Loucy (cell line): ENCODE measurements at regions not wholly inside any gene's neighbourhood (a gene's known extent, or its start where the extent isn't known, plus 50 kb on each side); places are given as distances from the start of the nearest gene placed in this dataset.

Experiments used
- EZH2phosphoT487 ChIP-seq: fragments of 200-600 bp; IDR thresholded peaks from 2 replicates; pipeline ENCODE4 v1.6.1; 2018; ENCODE audit warnings: antibody characterized with exemption, mild to moderate bottlenecking, moderate library complexity, borderline replicate concordance
- TF ChIP-seq, protein P1 (sequence below): fragments of 200-600 bp; sonication (generic); conservative IDR thresholded peaks from 2 replicates; pipeline ENCODE4 v1.5.1; 2014; ENCODE audit warnings: mild to moderate bottlenecking, antibody characterized with exemption, low read length

DNA sequence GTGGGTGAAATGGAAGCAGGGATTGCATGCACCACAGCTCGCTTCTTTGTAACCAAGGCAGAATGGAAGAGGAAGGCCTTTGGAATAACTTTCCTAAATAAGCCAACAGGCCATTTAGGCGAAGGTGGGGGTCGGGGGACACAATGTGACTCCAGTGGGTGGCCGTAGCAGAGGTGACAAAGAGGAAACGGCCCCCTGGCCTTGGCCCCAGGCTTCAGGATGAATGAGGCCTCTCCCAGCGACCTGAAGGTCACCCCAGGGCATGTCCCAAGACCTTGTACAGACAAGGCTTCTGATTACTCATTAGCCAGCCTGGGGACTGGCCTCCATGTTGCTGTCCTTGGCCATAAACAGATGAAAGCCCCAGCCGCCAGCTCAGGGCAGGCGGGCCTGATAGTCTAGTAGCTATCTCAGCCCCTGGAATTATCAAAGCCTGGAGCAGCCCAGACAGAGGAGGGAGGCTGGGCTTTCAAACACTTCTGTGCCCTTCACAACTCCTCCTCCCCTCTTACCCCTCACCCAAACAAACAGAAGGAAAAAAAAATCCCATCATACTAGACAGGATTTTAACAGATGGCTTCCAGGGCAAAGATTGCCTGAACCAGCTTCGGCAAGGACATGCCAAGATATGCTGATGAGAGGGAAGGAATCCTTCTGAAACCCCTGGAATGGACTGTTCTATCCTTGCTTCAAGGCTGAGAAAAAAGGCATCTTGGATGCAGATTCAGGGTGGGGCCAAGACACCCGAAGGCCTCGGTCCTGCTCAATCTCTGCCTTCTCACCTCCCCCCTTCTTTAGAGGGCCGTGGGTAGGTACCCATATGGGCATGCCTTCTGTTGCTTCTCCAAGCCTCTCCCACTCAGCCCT lies 142.3 kb upstream of the PARP11 start:
- TF ChIP-seq, protein P1, sequence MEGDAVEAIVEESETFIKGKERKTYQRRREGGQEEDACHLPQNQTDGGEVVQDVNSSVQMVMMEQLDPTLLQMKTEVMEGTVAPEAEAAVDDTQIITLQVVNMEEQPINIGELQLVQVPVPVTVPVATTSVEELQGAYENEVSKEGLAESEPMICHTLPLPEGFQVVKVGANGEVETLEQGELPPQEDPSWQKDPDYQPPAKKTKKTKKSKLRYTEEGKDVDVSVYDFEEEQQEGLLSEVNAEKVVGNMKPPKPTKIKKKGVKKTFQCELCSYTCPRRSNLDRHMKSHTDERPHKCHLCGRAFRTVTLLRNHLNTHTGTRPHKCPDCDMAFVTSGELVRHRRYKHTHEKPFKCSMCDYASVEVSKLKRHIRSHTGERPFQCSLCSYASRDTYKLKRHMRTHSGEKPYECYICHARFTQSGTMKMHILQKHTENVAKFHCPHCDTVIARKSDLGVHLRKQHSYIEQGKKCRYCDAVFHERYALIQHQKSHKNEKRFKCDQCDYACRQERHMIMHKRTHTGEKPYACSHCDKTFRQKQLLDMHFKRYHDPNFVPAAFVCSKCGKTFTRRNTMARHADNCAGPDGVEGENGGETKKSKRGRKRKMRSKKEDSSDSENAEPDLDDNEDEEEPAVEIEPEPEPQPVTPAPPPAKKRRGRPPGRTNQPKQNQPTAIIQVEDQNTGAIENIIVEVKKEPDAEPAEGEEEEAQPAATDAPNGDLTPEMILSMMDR, result no peak
- no peak for TF ChIP-seq EZH2phosphoT487
